ENCODE measurements at regions not wholly inside any gene's neighbourhood (a gene's known extent, or its start where the extent isn't known, plus 50 kb on each side); places are given as distances from the start of the nearest gene placed in this dataset.
"Not testable (repeated sequence)": the region's sequence is repeated elsewhere in the genome, so short reads cannot be mapped to it uniquely, and the experiment has no call there.

- DNase-seq (ENCODE audit: insufficient read length, low spot score) (no peak), FAIRE-seq (no peak)
Observed at GRCh38 chr6:20263059-20263458, 50.8 kb upstream of the MBOAT1 start.

DNA sequence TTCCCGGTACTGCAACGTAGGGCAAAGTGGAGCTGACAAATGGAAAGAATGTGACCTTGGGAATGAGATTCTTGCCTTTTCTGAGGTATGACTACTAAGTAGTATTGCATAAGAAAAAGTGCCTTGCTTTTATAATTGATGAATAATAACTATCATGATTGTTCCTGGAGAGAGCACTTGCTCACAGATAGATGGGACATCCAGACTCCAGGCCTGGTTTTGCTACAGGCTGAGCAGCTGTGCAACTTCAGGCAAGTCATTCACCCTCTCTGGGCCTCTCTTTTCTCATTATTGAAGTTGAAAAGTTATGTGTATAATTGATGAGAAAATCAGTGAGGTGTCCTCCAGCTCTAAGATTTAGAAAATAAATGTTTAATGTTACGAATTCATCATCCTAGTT, 53.6 kb upstream of the MBOAT1 start:
- no peak for FAIRE-seq
- DNase-seq (ENCODE audit: insufficient read length, low spot score) = no peak

DNA sequence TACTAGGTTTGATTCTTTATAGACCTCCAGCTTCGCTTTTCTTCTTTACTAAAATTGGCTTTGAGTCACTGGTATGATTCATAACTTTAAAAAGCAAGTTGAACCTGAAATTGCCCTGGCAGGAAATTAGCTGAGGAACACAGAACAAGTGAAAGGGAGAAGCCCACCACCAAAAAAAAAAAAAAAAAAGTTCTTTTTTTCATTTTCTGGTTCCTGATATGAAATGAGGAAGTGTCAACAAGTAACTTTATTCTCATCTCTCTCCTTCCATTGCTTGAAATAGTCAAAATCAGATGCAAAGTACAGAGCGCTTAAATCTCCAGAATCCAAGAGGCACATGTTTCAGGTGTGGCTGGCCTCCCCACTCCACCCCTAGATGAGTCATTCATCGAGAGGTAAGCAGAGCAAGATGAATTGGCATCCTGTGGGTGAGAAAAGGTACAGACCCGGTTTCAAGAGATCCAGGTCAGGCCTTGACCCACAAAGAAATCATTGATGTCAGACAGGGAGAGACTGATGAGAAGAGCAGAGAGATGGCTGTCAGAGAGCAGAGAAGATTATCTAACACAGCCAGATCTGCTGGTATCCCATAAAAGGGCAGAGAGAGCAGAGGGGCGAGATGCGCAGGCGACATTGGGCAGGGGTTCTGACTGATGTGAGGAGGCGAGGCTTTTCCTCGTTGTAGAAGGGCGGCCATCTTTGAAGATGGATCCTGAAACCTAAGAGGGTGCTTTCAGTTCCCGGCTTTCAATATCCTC, 54.8 kb upstream of the MBOAT1 start:
- no peak for DNase-seq (ENCODE audit: insufficient read length, low spot score)
- no peak for FAIRE-seq

GRCh38 chr6:20269181-20269580, 56.9 kb upstream of the MBOAT1 start:
- DNase-seq (ENCODE audit: insufficient read length, low spot score) (no peak), FAIRE-seq (no peak)

DNA sequence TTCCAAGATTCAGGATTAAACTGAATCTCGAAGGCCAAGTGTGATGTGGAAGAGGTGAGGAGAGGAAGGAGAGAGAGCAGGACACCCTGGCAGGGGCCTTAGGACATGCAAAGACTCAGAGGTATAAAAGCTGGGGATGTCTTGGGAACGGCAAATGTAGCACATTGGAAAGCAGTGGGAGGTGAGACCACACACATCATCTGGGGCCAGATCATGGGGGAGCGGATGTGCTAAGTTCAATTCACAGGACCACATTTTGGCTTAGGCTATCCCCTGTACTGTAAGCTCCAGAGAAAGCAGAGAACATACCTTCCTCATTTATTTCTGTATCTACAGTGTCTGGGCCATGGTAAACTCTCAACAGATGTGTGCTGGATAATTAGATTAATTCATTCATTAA, 59.5 kb upstream of the MBOAT1 start:
- FAIRE-seq = no peak
- no peak for DNase-seq (ENCODE audit: insufficient read length, low spot score)

DNA sequence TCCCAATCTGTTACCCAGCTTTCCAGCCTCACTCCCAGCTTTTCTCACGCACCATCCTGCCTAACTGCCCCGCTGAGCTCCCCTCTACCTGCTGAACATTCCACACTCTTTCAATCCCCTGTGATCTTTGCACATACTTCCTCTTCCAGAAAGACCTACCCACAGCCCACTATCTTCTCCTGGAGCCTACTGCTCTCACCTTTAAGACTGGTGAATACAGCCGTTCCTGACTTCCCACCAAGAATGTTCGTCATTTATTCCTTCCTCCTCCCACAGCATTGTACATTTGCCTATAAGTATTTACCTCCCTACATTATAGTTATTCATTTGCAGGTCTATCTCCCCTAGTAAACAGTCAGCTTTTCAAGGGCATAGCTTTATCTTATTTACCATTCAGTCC, 61.9 kb upstream of the MBOAT1 start:
- FAIRE-seq (no peak), DNase-seq (ENCODE audit: insufficient read length, low spot score) (no peak)

DNA sequence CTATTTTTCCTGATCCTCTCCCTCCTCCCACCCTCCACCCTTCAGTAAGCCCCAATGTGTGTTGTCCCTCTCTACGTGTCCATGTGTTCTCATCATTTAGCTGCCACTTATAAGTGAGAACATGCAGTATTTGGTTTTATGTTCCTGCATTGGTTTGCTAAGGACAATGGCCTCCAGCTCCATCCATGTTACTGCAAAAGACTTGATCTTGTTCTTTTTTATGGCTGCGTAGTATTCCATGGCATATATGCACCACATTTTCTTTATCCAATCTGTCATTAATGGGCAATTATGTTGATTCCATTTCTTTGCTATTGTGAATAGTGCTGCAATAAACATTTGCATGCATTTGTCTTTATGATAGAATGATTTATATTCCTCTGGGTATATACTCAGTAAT, 63.6 kb upstream of the MBOAT1 start:
- not testable (repeated sequence) for FAIRE-seq; DNase-seq (ENCODE audit: insufficient read length, low spot score)

DNA sequence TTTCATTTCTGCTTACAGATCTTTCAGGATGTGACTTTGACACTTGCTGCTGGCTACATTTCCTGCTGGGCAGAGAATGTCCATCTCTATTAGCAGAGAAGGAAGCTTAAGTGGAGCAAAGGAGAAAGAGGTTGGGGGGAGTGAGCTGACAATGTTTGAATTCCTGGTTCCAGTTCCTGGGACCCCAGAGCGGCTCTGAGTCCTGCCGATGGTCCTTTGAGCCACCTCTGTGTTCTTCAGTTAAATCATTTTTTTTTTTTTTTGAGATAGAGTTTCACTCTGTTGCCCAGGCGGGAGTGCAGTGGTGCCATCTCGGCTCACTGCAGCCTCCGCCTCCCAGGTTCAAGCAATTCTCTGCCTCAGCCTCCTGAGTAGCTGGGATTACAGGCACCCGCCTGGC, 65.5 kb upstream of the MBOAT1 start:
- FAIRE-seq; DNase-seq (ENCODE audit: insufficient read length, low spot score): not testable (repeated sequence)

GRCh38 chr6:20279051-20279450, 66.8 kb upstream of the MBOAT1 start:
- no peak for FAIRE-seq
- no peak for DNase-seq (ENCODE audit: insufficient read length, low spot score)

GRCh38 chr6:20279608-20280287, 67.5 kb upstream of the MBOAT1 start:
- DNase-seq (ENCODE audit: insufficient read length, low spot score) = no peak
- FAIRE-seq = no peak

DNA sequence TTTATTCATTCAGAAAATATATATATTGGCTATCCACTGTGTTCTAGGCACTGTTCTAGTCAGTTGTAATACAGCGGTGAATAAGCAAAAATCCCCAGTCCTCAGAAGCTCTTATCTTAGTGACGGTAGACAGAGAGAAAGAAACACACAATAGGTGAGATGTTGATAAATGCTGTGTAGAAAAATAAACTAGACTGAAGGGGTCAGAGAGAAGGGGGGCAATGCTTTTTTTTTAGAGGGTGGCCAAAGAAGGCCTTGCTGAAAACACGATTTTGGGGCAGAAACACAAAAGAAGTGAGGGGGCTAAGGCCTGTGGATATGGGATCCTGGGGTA, 68.0 kb upstream of the MBOAT1 start:
- no peak for FAIRE-seq
- DNase-seq (ENCODE audit: insufficient read length, low spot score) = no peak

DNA sequence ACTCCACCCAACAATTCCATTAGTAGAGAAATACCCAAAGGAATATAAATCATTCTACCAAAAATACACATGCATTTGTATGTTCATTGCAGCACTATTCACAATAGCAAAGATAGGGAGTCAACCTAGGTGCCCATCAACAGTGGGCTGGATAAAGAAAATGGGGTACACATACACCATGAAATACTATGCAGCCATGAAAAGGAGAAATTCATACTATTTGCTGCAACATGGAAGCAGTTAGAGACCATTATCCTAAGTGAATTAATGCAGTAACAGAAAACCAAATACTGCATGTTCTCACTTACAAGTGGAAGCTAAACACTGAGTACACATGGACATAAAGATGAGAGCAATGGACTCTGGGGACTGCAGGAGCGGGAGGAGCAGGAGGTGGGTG, 72.4 kb upstream of the MBOAT1 start:
- peak; percentile 20 for FAIRE-seq
- no peak for DNase-seq (ENCODE audit: insufficient read length, low spot score)

GRCh38 chr6:20286968-20287565, 74.8 kb upstream of the MBOAT1 start:
- FAIRE-seq = no peak

DNA sequence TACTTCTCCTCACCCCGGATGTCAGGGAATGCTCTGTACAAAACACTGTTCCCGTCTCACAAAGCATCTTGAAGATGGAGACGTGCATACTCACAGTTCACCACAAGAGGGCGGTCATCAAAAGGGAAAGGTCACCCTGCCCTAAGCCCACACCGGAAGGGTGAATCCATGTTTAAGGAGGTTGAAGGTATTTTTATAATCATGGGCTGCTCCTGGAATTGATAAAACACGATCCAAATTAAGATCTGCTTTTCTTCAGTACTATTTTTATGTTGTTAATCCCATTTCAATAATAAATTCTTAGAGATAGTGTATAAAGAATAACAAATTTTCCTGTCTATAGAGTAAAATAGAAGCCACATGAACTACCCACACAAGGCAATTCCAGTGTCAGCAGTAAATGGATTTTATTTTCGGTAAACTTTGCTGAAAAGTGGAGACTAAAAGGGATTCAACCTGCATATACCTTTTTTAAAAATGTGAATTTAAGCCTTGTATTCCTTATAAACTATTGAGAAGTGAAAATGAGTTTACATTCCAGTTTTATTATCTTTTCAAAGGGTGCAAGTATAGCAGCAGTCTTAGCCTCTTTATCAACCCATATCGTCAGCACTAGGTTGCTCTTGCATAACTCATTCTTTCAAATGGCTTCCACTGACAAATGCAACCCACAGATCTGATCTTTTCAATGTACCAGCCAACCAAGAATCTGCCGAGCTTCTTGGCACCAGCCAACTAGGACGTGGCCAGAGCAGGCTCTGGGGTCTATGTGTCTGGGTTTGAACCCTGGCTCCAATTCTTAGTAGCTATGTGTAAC, 79.7 kb upstream of the MBOAT1 start:
- peak; percentile 95 for FAIRE-seq

More at GRCh38 chr6:20286968-20287565, 74.8 kb upstream of the MBOAT1 start:
- DNase-seq (ENCODE audit: insufficient read length, low spot score) = no peak

GRCh38 chr6:20292905-20293304, 80.6 kb upstream of the MBOAT1 start:
- DNase-seq (ENCODE audit: insufficient read length, low spot score) (no peak), FAIRE-seq (no peak)

More for the DNA sequence above, 79.7 kb upstream of the MBOAT1 start:
- DNase-seq (ENCODE audit: insufficient read length, low spot score) = peak; percentile 72

GRCh38 chr6:20301256-20301655, 89.0 kb upstream of the MBOAT1 start:
- no peak for DNase-seq (ENCODE audit: insufficient read length, low spot score)
- FAIRE-seq = no peak

GRCh38 chr6:20302168-20302567, 89.9 kb upstream of the MBOAT1 start:
- DNase-seq (ENCODE audit: insufficient read length, low spot score) (no peak), FAIRE-seq (no peak)

DNA sequence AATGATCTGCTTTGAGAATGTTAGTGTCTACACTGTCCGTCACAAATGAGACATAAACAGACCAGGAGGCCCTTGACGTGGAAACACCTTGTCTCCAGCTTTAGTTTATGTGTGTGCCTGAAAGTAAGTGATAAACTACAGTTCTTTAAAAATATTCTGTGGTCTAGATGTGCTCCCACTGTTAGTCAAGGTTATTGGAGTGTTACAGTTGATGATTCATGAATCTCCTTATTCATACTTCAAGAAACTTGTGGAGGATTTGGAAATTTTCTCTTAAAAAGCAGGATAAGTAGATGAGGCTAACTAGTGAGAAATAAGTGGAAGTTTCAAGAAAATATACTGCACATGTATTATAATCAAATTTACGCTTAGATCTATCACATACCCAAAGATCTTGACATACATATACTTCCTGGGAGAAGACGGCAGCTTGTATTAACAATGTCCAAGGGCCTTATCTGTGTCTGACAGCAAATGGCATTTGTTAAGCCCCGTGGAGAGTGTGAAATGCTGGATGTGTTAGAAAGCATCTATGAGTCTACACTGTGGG, 90.5 kb upstream of the MBOAT1 start:
- DNase-seq (ENCODE audit: insufficient read length, low spot score) (no peak), FAIRE-seq (no peak)

- FAIRE-seq (no peak), DNase-seq (ENCODE audit: insufficient read length, low spot score) (no peak)
Observed at GRCh38 chr6:20306491-20306890, 94.2 kb upstream of the MBOAT1 start.

DNA sequence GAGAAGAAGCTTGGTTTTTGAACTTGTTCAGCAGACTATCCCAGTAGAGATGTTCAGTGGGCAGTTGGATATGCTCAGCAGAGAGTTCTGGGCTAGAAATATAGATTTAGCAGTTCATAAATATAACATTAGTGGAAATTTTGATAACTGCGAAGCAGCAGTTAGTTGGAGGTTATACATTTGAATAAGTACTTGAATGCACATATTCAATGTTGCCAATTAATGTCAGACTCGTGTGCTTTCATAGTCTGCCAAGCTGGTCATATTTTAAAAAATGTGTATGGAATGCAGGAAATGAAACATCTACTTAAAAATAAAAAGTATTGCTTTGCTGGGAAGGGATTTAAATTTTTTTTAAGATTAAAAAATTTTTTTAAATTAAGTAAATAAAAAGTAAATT, 92.5 kb upstream of the E2F3 start:
- FAIRE-seq = no peak

GRCh38 chr6:20310185-20310584, 91.5 kb upstream of the E2F3 start:
- FAIRE-seq (no peak), DNase-seq (ENCODE audit: insufficient read length, low spot score) (no peak)

More for the DNA sequence above, 92.5 kb upstream of the E2F3 start:
- DNase-seq (ENCODE audit: insufficient read length, low spot score) = no peak

Data from HTR-8/SVneo (cell line).